CD4-positive, alpha-beta T cell (primary cell): ENCODE measurements at regions not wholly inside any gene's neighbourhood (a gene's known extent, or its start where the extent isn't known, plus 50 kb on each side); places are given as distances from the start of the nearest gene placed in this dataset.

Experiments
- ATAC-seq: fragments of 200-7000 bp; cut with Tn5 transposase; one replicate; pipeline ENCODE4 v1.10.0; 2022; ENCODE audit warnings: mild to moderate bottlenecking; ENCODE audit not compliant: poor library complexity
- CTCF ChIA-PET: fragments of 350-600 bp; sonication (Branson Sonifier 250); formaldehyde crosslinking; loops from one replicate; lab custom pipeline; 2021; ENCODE audit warnings: antibody characterized with exemption, inconsistent platforms; lab: Charles Lee
- POLR2A ChIA-PET: fragments of 350-600 bp; sonication (Branson Sonifier 250); formaldehyde crosslinking; loops from one replicate; lab custom pipeline; 2021; ENCODE audit warnings: antibody characterized with exemption, inconsistent platforms; lab: Charles Lee
- DNase-seq, 14 experiments: peaks; one replicate each; pipeline ENCODE4 v3.0.0-alpha.2; 2013 to 2020; ENCODE audit warnings: mixed read lengths in 2 of 14
- H3K27ac ChIP-seq, 2 donors: one replicate each; pipeline versions ENCODE4 v1.5.1 to v1.7.0; 2013; ENCODE audit warnings: low read length in 2 of 2, low read depth in 1 of 2, mild to moderate bottlenecking in 1 of 2
- H3K27me3 ChIP-seq, 2 experiments: 1 replicate in 1 of 2; 2 replicates in 1 of 2; pipeline versions ENCODE4 v1.6.1 to v1.7.0; 2013; ENCODE audit warnings: low read length in 2 of 2, control low read depth in 1 of 2, mild to moderate bottlenecking in 1 of 2, moderate library complexity in 1 of 2; ENCODE audit not compliant: insufficient read depth in 2 of 2, control insufficient read depth in 1 of 2
- H3K36me3 ChIP-seq: one replicate; pipeline ENCODE4 v1.6.1; 2013; ENCODE audit warnings: low read length, control low read depth; ENCODE audit not compliant: insufficient read depth
- H3K4me1 ChIP-seq: one replicate; pipeline ENCODE4 v1.6.1; 2013; ENCODE audit warnings: low read length, control low read depth; ENCODE audit not compliant: insufficient read depth
- H3K4me3 ChIP-seq: one replicate; pipeline ENCODE4 v1.5.1; 2013; ENCODE audit warnings: mild to moderate bottlenecking, low read length, moderate library complexity
- H3K9me3 ChIP-seq, 2 experiments: 1 replicate in 1 of 2; 2 replicates in 1 of 2; pipeline versions ENCODE4 v1.6.1 to v1.7.0; 2013; ENCODE audit warnings: low read length in 2 of 2, mild to moderate bottlenecking in 2 of 2, control low read depth in 1 of 2, moderate library complexity in 1 of 2; ENCODE audit not compliant: control insufficient read depth in 1 of 2, insufficient read depth in 1 of 2
- H3K27ac Mint-ChIP-seq: one replicate; pipeline ENCODE4 v1.8.0; 2020; ENCODE audit warnings: mixed read lengths
- H3K27me3 Mint-ChIP-seq: one replicate; pipeline ENCODE4 v1.8.0; 2021; ENCODE audit warnings: mixed read lengths
- H3K36me3 Mint-ChIP-seq: one replicate; pipeline ENCODE4 v1.8.0; 2021; ENCODE audit warnings: low read depth, mixed read lengths
- H3K4me1 Mint-ChIP-seq: one replicate; pipeline ENCODE4 v1.8.0; 2021; ENCODE audit warnings: low read depth, mixed read lengths
- H3K4me3 Mint-ChIP-seq: one replicate; pipeline ENCODE4 v1.8.0; 2020; ENCODE audit warnings: mild to moderate bottlenecking, mixed read lengths
- H3K9me3 Mint-ChIP-seq: one replicate; pipeline ENCODE4 v1.8.0; 2020; ENCODE audit warnings: mixed read lengths
- intact Hi-C, 2 experiments: fragments of 100-400 bp; cut with DNase I in 1 of 2; cut with micrococcal nuclease in 1 of 2; formaldehyde crosslinking; loops; one replicate each; pipeline versions ENCODE4 v1.15.1 to v1.9.0; 2023 to 2025; cut with DNase I, micrococcal nuclease
- TF ChIP-seq, protein P1 (sequence below): fragments of 200-600 bp; IDR thresholded peaks from one replicate; pipeline ENCODE4 v1.8.0; 2022; ENCODE audit warnings: antibody characterized with exemption, mild to moderate bottlenecking

DNA sequence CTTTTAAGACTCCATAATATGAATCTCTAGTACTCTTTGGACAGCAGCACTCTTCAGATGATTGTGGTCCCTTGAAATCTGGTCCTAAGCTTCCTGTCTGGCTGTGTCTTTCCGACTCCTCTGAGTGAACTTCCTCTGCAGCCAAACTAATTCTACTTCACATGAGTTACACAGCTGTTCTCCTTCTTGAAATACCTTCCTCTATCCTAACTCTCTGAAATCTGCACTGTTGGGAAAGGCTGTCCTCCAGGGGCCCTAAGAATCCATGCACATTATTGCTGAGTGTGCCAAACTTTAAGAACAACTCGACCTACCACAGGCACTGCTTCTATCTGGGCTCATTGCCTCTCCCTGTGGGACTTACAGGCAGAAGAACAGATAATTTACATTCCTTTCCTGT is 217.3 kb upstream of the ARHGAP42 start:
- POLR2A ChIA-PET: no interaction called here
- Mint-ChIP-seq H3K4me3 (no peak overlapping the region), H3K9me3 (peaks cover 9% of the 10 kb centered on the region), H3K36me3 (no peaks in the 10 kb centered on the region), H3K4me1 (no peaks in the 10 kb centered on the region), H3K27ac (no peak overlapping the region), H3K27me3 (no peaks in the 10 kb centered on the region)
- Histone ChIP-seq H3K36me3 (no peaks in the 10 kb centered on the region), H3K27ac (no peak overlapping the region), H3K4me1 (no peaks in the 10 kb centered on the region), H3K9me3 (peaks cover 0 to 5% of the 10 kb centered on the region in 2 experiments), H3K27me3 (no peaks in the 10 kb centered on the region), H3K4me3 (no peak overlapping the region)
- TF ChIP-seq, protein P1, sequence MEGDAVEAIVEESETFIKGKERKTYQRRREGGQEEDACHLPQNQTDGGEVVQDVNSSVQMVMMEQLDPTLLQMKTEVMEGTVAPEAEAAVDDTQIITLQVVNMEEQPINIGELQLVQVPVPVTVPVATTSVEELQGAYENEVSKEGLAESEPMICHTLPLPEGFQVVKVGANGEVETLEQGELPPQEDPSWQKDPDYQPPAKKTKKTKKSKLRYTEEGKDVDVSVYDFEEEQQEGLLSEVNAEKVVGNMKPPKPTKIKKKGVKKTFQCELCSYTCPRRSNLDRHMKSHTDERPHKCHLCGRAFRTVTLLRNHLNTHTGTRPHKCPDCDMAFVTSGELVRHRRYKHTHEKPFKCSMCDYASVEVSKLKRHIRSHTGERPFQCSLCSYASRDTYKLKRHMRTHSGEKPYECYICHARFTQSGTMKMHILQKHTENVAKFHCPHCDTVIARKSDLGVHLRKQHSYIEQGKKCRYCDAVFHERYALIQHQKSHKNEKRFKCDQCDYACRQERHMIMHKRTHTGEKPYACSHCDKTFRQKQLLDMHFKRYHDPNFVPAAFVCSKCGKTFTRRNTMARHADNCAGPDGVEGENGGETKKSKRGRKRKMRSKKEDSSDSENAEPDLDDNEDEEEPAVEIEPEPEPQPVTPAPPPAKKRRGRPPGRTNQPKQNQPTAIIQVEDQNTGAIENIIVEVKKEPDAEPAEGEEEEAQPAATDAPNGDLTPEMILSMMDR: no peak
- ATAC-seq: no peak
- intact Hi-C loops: loop anchor here in 1 of 2 experiments (10.0 kb wide), 1 partner anchor 55 kb away; no protein-coding TSS in a partner anchor
- no peak for DNase-seq
- CTCF ChIA-PET: no interaction called here

DNA sequence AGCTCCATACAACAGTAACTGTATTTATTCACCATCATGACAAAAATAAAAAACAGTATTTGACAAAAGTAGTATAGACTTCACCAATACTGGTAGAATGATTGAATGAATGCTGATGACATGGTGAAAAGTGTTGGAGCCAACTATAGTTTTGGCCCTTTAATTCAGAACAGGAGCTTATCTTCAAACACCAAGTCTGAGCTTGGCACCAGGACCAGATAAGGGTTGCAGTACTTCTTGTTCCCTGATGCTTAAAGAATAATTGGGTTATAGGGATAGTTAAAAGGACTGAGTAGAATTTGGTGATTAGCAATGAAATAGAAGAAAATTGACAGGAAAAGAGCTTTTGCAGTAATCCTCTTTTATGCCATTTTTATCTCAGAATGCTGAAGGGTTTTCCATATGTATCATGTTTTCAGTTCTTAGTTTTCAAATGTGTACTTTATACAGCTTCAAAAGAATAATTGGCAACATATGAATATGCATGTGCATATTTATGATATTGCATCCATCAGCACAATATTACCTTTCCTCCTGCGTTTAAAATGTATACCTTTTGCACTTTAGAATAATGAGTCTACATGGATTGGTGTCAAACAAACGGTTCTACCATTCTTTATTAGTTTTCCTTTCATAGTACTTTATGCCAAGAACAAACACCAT is 214.2 kb upstream of the ARHGAP42 start:
- H3K4me1 ChIP-seq: no peaks in the 10 kb centered on the region
- Mint-ChIP-seq H3K27me3 (no peaks in the 10 kb centered on the region), H3K4me3 (no peak overlapping the region), H3K36me3 (no peaks in the 10 kb centered on the region), H3K27ac (no peak overlapping the region), H3K4me1 (no peaks in the 10 kb centered on the region), H3K9me3 (peaks cover 7% of the 10 kb centered on the region)
- ChIA-PET CTCF (no interaction called here), POLR2A (no interaction called here)
- H3K36me3 ChIP-seq: no peaks in the 10 kb centered on the region
- DNase-seq: no peak
- H3K4me3 ChIP-seq: no peak overlapping the region
- no peak overlapping the region for H3K27ac ChIP-seq
- H3K27me3 ChIP-seq: no peaks in the 10 kb centered on the region
- intact Hi-C loops: no loop called here
- TF ChIP-seq, protein P1: no peak
- ATAC-seq: no peak
- H3K9me3 ChIP-seq: peaks cover 0 to 5% of the 10 kb centered on the region in 2 experiments

GRCh38 chr11:100473390-100473740 is 213.7 kb upstream of the ARHGAP42 start:
- Histone ChIP-seq H3K9me3 (peaks cover 0 to 5% of the 10 kb centered on the region in 2 experiments), H3K4me3 (no peak overlapping the region), H3K27ac (no peak overlapping the region), H3K27me3 (no peaks in the 10 kb centered on the region), H3K4me1 (no peaks in the 10 kb centered on the region), H3K36me3 (no peaks in the 10 kb centered on the region)
- no peak overlapping the region for H3K27ac Mint-ChIP-seq
- no peaks in the 10 kb centered on the region for H3K36me3 Mint-ChIP-seq
- ATAC-seq (no peak), DNase-seq (no peak)
- no peaks in the 10 kb centered on the region for H3K4me1 Mint-ChIP-seq
- no peak overlapping the region for H3K4me3 Mint-ChIP-seq
- H3K9me3 Mint-ChIP-seq: peaks cover 4% of the 10 kb centered on the region
- POLR2A ChIA-PET: no interaction called here
- intact Hi-C loops: no loop called here
- TF ChIP-seq, protein P1: no peak
- H3K27me3 Mint-ChIP-seq: no peaks in the 10 kb centered on the region
- CTCF ChIA-PET: no interaction called here
